Thoracic aorta (tissue), 2 donors: ENCODE measurements at regions not wholly inside any gene's neighbourhood (a gene's known extent, or its start where the extent isn't known, plus 50 kb on each side); places are given as distances from the start of the nearest gene placed in this dataset.

Experiments
- ATAC-seq: fragments of 150-250 bp; one replicate; pipeline ENCODE4 v1.8.0; 2017; ENCODE audit warnings: low read depth; ENCODE audit not compliant: insufficient number of reproducible peaks, low FRiP score
- DNase-seq: peaks from one replicate; pipeline ENCODE4 v3.0.0-alpha.2; 2020; ENCODE audit warnings: low spot score
- H3K27ac ChIP-seq, 2 donors: fragments of 200-600 bp; sonication (generic); 1 replicate in 1 of 2; 2 replicates in 1 of 2; pipeline ENCODE4 v1.5.1; 2016; ENCODE audit warnings: mild to moderate bottlenecking in 2 of 2, moderate library complexity in 2 of 2
- H3K27me3 ChIP-seq: fragments of 200-600 bp; sonication (generic); replicated peaks from 2 replicates; pipeline ENCODE4 v1.6.0; 2016; ENCODE audit warnings: mild to moderate bottlenecking; ENCODE audit not compliant: insufficient read depth
- H3K36me3 ChIP-seq: fragments of 200-600 bp; sonication (generic); one replicate; pipeline ENCODE4 v1.5.1; 2016
- H3K4me1 ChIP-seq, 2 donors: fragments of 200-600 bp; sonication (generic); 1 replicate in 1 of 2; 2 replicates in 1 of 2; pipeline versions ENCODE4 v1.5.1 to v1.6.0; 2016; ENCODE audit warnings: low read depth in 2 of 2, mild to moderate bottlenecking in 1 of 2; ENCODE audit not compliant: control insufficient read depth in 1 of 2
- H3K4me3 ChIP-seq: fragments of 200-600 bp; sonication (generic); 2 replicates; pipeline ENCODE4 v1.5.1; 2016; ENCODE audit warnings: mild to moderate bottlenecking
- H3K9me3 ChIP-seq: fragments of 200-600 bp; sonication (generic); 2 replicates; pipeline ENCODE4 v1.5.1; 2016
- CTCF ChIP-seq: fragments of 200-600 bp; sonication (generic); IDR thresholded peaks from one replicate; pipeline ENCODE4 v1.5.1; 2019; ENCODE audit warnings: antibody characterized with exemption

- H3K4me3 ChIP-seq: no peak overlapping the region
- H3K27ac ChIP-seq: no peak overlapping the region
- H3K36me3 ChIP-seq: no peaks in the 10 kb centered on the region
- no peak for TF ChIP-seq CTCF
- no peak for ATAC-seq
- H3K27me3 ChIP-seq: no peaks in the 10 kb centered on the region
- H3K9me3 ChIP-seq: no peaks in the 10 kb centered on the region
- H3K4me1 ChIP-seq: no peaks in the 10 kb centered on the region
- no peak for DNase-seq
Observed at GRCh38 chr2:887639-888038, 63.0 kb upstream of the SNTG2 start.

GRCh38 chr2:886072-887022, 64.3 kb upstream of the SNTG2 start:
- ATAC-seq (no peak), DNase-seq (no peak)
- Histone ChIP-seq H3K36me3 (no peaks in the 10 kb centered on the region), H3K27me3 (no peaks in the 10 kb centered on the region), H3K9me3 (no peaks in the 10 kb centered on the region), H3K4me3 (no peak overlapping the region), H3K4me1 (no peaks in the 10 kb centered on the region), H3K27ac (no peak overlapping the region)
- TF ChIP-seq CTCF: no peak

DNA sequence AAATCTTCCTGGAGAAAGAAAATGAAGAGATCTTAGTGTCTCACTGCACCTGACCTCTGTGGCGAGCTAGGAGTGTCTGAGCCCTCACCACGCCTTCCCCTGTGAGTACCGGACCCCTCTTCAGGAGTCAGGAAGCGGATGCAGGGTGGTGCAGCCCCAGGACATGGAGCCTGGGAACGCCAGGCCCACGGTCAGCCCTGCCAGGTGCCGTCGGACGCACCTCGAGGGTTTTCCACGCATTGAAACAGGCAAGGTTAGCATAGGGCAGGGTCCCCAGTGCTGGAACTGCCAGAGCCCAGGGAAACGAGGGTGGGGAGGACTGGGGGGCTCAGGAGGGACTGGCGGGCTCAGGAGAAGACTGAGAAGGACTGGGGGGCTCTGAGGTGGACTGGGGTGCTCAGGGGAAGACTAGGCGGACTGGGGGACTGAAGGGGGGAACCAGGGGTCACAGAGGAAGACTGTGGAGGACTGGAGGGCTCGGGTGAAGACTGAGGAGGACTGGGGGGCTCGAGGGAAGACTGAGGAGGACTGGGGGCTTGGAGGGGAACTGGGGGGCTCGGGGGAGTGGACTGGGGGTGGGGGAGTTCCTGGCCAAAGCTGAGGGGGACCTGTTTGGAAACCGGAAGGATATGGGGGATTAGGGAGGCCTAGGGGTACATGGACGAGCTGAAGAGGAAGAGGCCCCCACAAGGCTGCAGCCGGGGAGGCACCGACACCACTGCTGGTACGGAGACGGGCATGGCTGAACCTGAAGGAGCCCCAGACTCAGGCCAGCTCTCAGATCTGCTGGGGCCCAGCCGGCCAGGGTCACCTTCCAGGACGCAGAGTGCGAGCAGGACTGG, 65.2 kb upstream of the SNTG2 start:
- DNase-seq: no peak
- H3K4me1 ChIP-seq: no peaks in the 10 kb centered on the region
- no peak overlapping the region for H3K4me3 ChIP-seq
- H3K36me3 ChIP-seq: no peaks in the 10 kb centered on the region
- H3K27me3 ChIP-seq: no peaks in the 10 kb centered on the region
- H3K9me3 ChIP-seq: no peaks in the 10 kb centered on the region
- no peak for TF ChIP-seq CTCF
- ATAC-seq: no peak
- H3K27ac ChIP-seq: no peak overlapping the region

DNA sequence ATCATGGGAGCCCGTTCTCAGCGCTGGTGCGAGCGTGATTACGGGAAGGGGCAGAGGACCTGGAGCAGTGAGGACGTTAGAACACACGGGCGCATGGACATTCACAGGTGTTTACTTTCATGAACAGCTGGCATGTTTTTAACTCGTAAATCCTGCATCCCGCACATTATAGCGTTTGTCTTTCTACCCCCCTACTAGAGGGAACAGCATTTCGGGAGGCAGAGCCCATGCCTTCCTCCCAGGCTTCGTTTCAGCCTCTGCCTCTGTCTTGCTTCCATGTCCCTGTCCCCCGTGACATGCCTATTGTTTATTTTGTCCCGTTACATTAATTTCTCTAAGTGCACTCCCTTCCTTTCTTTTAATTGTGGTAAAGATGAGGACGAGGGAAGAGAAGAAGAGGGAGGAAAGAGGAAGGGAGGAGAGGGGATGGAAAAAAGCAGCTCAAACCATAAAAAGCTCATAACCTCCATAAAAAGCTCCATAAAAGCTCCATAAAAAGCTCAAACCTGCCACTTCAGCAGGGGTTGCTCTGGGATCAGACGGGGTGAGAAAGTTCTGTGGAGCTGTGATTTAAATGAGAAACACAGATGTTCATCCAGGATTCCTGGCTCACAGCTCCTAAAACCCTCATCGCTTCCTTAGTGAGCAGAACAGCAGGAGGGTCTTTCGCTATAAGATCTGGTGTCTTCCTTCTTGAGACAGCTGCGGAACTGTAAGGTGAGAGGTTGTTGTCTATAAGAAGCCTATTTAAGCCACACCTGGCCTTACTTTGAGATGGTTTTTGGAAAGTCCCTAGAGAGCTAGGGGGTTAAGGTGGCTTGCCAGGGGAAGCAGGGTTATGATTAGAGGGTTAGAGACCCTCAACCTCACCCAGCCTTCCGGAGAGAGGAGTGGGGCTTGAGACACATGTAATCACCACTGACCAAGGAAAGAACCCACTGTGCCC, 66.6 kb upstream of the SNTG2 start:
- Histone ChIP-seq H3K36me3 (no peaks in the 10 kb centered on the region), H3K27ac (no peak overlapping the region), H3K4me1 (no peaks in the 10 kb centered on the region), H3K4me3 (no peak overlapping the region), H3K27me3 (no peaks in the 10 kb centered on the region), H3K9me3 (no peaks in the 10 kb centered on the region)
- TF ChIP-seq CTCF: no peak
- ATAC-seq (no peak), DNase-seq (no peak)
